ENCODE measurements at regions not wholly inside any gene's neighbourhood (a gene's known extent, or its start where the extent isn't known, plus 50 kb on each side); places are given as distances from the start of the nearest gene placed in this dataset.

- TF ChIP-seq CBFB (CRISPR knock-in tag; IDR thresholded peaks at IDR 0.05), result no peak
- TF ChIP-seq ZFX (CRISPR knock-in tag; IDR thresholded peaks at IDR 0.05), result no peak
- TF ChIP-seq YY1 (IDR thresholded peaks at IDR 0.05; ENCODE audit: borderline replicate concordance in 1 of 3, control insufficient read depth in 1 of 3, extremely low read depth in 1 of 3, insufficient read depth in 3 of 3, insufficient read length in 1 of 3, insufficient replicate concordance in 2 of 3, low read depth in 1 of 3, low read length in 2 of 3), result no peak
- no peak for TF ChIP-seq SNIP1 (IDR thresholded peaks at IDR 0.05; ENCODE audit: low read depth)
Observed at GRCh38 chrX:118181030-118181429, 64.4 kb upstream of the KLHL13 start.
